GM13976 (cell line): ENCODE measurements at regions not wholly inside any gene's neighbourhood (a gene's known extent, or its start where the extent isn't known, plus 50 kb on each side); places are given as distances from the start of the nearest gene placed in this dataset.

Source experiments
- DNase-seq: peaks from one replicate; pipeline ENCODE4 v3.0.0; 2012; ENCODE audit warnings: low spot score
- CTCF ChIP-seq: IDR thresholded peaks from 2 replicates; pipeline ENCODE4 v1.5.1; 2012; ENCODE audit warnings: borderline replicate concordance, mild to moderate bottlenecking; ENCODE audit not compliant: insufficient read depth; ENCODE audit errors: extremely low read depth, missing control alignments, control extremely low read depth
- in situ Hi-C: fragments of 300-500 bp; cut with MboI; formaldehyde crosslinking; loops from one replicate; pipeline ENCODE4 v1.12.0; 2022; ENCODE audit warnings: low sequenced_read_pairs, mixed read lengths, inconsistent platforms; ENCODE audit not compliant: unreplicated experiment

DNA sequence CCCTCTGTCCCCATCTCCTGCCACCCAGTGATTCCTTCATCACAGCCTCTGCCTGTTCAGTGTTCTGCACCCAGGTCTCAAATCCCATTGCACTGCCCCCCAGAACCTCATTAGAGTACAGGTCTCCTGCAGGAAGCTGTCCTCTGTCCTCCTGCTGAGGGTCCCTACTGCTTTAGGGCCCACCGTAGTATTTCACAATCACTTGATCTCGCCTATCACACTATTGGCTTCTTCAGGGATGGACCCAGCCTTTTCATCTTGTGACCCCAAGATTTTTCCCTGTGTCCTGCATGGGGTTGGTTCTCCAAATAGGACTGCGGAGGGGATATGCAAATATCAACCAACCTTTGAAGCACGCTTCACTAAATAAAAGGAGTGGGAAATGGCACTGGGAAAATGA lies 331.1 kb upstream of the AJAP1 start:
- in situ Hi-C loops, result no loop called here
- no peak for DNase-seq
- no peak for TF ChIP-seq CTCF

GRCh38 chr1:4324525-4324924 lies 329.9 kb upstream of the AJAP1 start:
- TF ChIP-seq CTCF, result no peak
- in situ Hi-C loops, result no loop called here
- DNase-seq, result no peak

DNA sequence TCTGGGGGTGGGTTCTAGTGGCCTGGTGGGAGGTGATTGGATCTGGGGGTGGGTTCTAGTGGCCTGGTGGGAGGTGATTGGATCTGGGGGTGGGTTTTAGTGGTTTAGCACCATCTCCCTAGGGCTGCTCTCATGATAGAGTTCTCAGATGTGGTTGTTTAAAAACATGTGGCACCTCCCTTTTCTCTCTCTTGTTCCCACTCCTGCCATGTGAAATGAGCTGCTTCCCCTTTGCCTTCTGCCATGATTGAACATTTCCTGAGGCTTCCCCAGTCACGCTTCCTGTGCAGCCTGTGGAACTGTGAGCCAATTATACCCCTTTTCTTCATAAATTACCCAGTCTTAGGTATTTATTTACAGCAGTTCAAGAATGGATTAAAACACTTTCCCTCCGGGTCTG lies 327.3 kb upstream of the AJAP1 start:
- in situ Hi-C loops, result no loop called here
- DNase-seq, result no peak
- no peak for TF ChIP-seq CTCF

DNA sequence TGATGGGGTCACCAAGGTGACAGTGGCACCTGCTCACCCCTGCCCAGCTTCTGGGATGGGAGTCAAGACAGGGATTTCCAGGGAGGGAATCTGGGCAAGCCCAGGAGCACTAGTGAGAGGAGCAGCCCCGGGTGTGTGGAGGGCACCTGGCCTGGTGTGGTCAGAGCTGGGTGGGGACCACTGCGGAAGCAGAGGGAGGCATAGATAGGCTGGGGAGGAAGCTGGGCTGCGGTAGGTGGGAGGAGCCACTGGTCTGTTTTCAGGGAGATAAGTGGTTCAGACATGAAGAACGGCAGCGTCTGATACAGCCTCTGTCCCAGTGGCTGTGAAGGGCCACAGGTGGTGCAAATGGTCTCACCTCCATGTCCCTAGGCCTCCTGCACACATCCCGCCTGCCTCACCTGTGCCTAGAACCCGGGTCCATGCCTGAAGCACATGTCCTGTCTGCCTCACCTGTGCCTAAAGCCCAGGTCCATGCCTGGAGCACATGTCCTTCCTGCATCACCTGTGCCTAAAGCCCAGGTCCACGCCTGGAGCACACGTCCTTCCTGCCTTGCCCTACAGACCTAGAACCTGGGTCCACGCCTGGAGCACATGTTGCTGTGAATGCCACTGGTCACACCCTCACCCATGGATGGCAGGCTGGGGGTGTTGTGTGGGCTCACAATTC lies 325.9 kb upstream of the AJAP1 start:
- TF ChIP-seq CTCF, result no peak
- DNase-seq, result no peak

DNA sequence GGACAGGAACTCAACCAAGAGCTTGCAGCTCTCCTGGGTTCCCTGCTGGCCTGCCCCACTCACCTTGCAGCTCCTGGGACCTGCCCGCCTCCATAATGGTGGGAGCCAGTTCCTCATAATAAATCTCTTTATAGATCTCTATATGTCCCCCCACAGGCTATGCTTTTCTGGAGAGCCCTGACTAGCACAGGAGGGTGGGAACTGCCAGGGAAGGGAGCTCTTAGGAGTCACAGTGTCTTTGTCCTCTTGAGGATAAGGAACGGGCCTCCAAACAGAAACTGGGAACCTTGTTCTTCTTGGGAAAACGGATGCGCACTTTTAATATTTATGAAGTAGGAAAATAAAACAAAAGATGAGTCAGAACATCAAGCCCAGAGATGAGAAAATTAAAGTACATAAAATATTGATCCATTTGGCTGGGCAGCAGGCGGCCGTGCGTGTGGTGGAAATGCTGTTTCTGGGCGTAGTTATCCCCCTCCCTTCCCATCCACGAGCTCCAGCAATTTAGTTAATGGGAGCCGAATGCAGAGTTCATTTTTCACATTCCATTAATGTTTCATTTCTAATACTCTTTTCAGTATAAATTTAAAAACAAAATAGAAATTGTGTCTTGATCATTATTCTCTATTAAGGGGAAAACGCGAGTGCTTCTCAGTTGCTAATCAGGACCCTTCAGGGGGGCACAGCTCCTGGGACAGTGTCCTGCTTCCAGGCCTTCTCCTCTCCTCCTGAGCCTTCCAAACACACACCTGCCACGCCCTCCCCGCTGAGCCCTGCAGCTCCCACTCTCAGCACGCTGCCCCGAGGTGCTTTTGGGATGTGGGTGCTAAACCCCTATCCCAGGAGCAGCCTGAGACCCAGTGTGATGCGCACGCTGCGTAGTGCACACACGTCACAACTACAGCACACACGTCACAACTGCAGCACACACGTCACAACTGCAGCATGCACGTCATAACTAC lies 323.3 kb upstream of the AJAP1 start:
- DNase-seq, result no peak
- TF ChIP-seq CTCF, result no peak
- in situ Hi-C loops, result no loop called here

More for the DNA sequence above, 325.9 kb upstream of the AJAP1 start:
- in situ Hi-C loops, result no loop called here

GRCh38 chr1:4331767-4332163 lies 322.6 kb upstream of the AJAP1 start:
- in situ Hi-C loops, result no loop called here
- no peak for TF ChIP-seq CTCF
- DNase-seq, result no peak
